A549 (cell line): ENCODE measurements at regions not wholly inside any gene's neighbourhood (a gene's known extent, or its start where the extent isn't known, plus 50 kb on each side); places are given as distances from the start of the nearest gene placed in this dataset.

Experiments used
- CEBPB ChIP-seq, 2 experiments: fragments of >200 bp in 1 of 2; sonication (Bioruptor Twin) in 1 of 2; formaldehyde crosslinking in 1 of 2; IDR thresholded peaks; 2 replicates each; pipeline ENCODE4 v1.6.1; 2012 to 2016
- CTCF ChIP-seq: fragments of >200 bp; sonication (Bioruptor Twin); formaldehyde crosslinking; IDR thresholded peaks from 3 replicates; pipeline ENCODE4 v1.5.1; 2016
- ELK1 ChIP-seq: fragments of 150-350 bp; IDR thresholded peaks from 2 replicates; pipeline ENCODE4 v1.6.1; 2014; ENCODE audit warnings: low read depth, mild to moderate bottlenecking, low read length
- FOSB ChIP-seq: fragments of 250-450 bp; sonication (Bioruptor Pico); IDR thresholded peaks from 2 replicates; pipeline ENCODE4 v1.5.0; 2020; ENCODE audit warnings: mild to moderate bottlenecking, moderate library complexity
- HOXB5 ChIP-seq: fragments of 250-450 bp; sonication (Bioruptor Pico); IDR thresholded peaks from 2 replicates; pipeline ENCODE4 v1.5.0; 2020; ENCODE audit warnings: mild to moderate bottlenecking, moderate library complexity
- JUN ChIP-seq, 2 experiments: fragments of >200 bp; sonication (Bioruptor Twin); formaldehyde crosslinking; IDR thresholded peaks; 2 replicates in 1 of 2; 3 replicates in 1 of 2; pipeline ENCODE4 v1.6.1; 2016 to 2017
- MAFK ChIP-seq: fragments of 450-650 bp; IDR thresholded peaks from 2 replicates; pipeline ENCODE4 v1.6.1; 2014; ENCODE audit not compliant: partially characterized antibody
- POLR2A ChIP-seq: IDR thresholded peaks from 2 replicates; pipeline ENCODE4 v1.6.1; 2012; ENCODE audit warnings: mild to moderate bottlenecking, low read length
- RNF2 ChIP-seq: fragments of 200-600 bp; sonication (generic); IDR thresholded peaks from 2 replicates; pipeline ENCODE4 v1.6.1; 2016; ENCODE audit warnings: low read depth, mild to moderate bottlenecking, antibody characterized with exemption, moderate library complexity, borderline replicate concordance
- USF2 ChIP-seq: fragments of 450-650 bp; IDR thresholded peaks from 2 replicates; pipeline ENCODE4 v1.6.1; 2014; ENCODE audit warnings: antibody characterized with exemption
- ZSCAN20 ChIP-seq: fragments of 250-450 bp; sonication (Bioruptor Pico); IDR thresholded peaks from 2 replicates; pipeline ENCODE4 v1.8.0; 2022; ENCODE audit warnings: mild to moderate bottlenecking, moderate library complexity

- no peak for TF ChIP-seq JUN (IDR thresholded peaks at IDR 0.05)
- TF ChIP-seq MAFK, result no peak
- TF ChIP-seq CTCF, result no peak
- TF ChIP-seq FOSB (CRISPR knock-in tag), result no peak
- no peak for TF ChIP-seq POLR2A
- TF ChIP-seq CEBPB (IDR thresholded peaks at IDR 0.05), result no peak
- no peak for TF ChIP-seq HOXB5 (CRISPR knock-in tag)
- TF ChIP-seq USF2, result no peak
- no peak for TF ChIP-seq ELK1
- TF ChIP-seq RNF2, result no peak
- no peak for TF ChIP-seq ZSCAN20
These were observed 153.0 kb downstream of the ZFP36L2 start for GRCh38 chr2:43073401-43073825.
